Right renal pelvis (tissue), 4 donors: ENCODE measurements at regions not wholly inside any gene's neighbourhood (a gene's known extent, or its start where the extent isn't known, plus 50 kb on each side); places are given as distances from the start of the nearest gene placed in this dataset.
A peak's percentile ranks its signal among the peaks of the same experiment; 100 is the strongest.

Experiments
- DNase-seq, 4 donors: peaks; one replicate each; pipeline ENCODE4 v3.0.0-alpha.2; 2013; ENCODE audit warnings: low read depth in 4 of 4, low spot score in 3 of 4, missing footprints in 1 of 4

- DNase-seq: no peak
Observed at GRCh38 chr3:31004025-31004678, 109.7 kb upstream of the GADL1 start.

GRCh38 chr3:31008994-31009393, 114.5 kb upstream of the GADL1 start:
- DNase-seq: no peak

- DNase-seq: no peak
Observed at GRCh38 chr3:31009881-31010280, 115.4 kb upstream of the GADL1 start.

GRCh38 chr3:31010491-31010890, 116.0 kb upstream of the GADL1 start:
- DNase-seq: no peak

GRCh38 chr3:31011380-31011779, 116.9 kb upstream of the GADL1 start:
- no peak for DNase-seq

- no peak for DNase-seq
Observed at GRCh38 chr3:31013090-31013489, 118.6 kb upstream of the GADL1 start.

- no peak for DNase-seq
Observed at GRCh38 chr3:31013843-31014242, 119.4 kb upstream of the GADL1 start.

GRCh38 chr3:31014317-31015040, 120.0 kb upstream of the GADL1 start:
- DNase-seq: no peak

- DNase-seq: no peak
Observed at GRCh38 chr3:31016196-31016595, 121.7 kb upstream of the GADL1 start.

GRCh38 chr3:31022716-31023115, 128.3 kb upstream of the GADL1 start:
- no peak for DNase-seq

GRCh38 chr3:31025541-31025940, 131.1 kb upstream of the GADL1 start:
- no peak for DNase-seq

- DNase-seq: no peak
Observed at GRCh38 chr3:31027191-31027761, 132.8 kb upstream of the GADL1 start.

GRCh38 chr3:31027914-31028313, 133.5 kb upstream of the GADL1 start:
- no peak for DNase-seq

GRCh38 chr3:31028766-31029165, 134.3 kb upstream of the GADL1 start:
- DNase-seq: no peak

GRCh38 chr3:31029706-31030105, 135.2 kb upstream of the GADL1 start:
- DNase-seq: peak in 1 of 4 donors; percentile 10

GRCh38 chr3:31035681-31036080, 141.2 kb upstream of the GADL1 start:
- DNase-seq: no peak

GRCh38 chr3:31038086-31038739, 143.8 kb upstream of the GADL1 start:
- no peak for DNase-seq

GRCh38 chr3:31039145-31039544, 144.7 kb upstream of the GADL1 start:
- DNase-seq: no peak

GRCh38 chr3:31041161-31041978, 146.9 kb upstream of the GADL1 start:
- peak in 1 of 4 donors; percentile 40 for DNase-seq

GRCh38 chr3:31043184-31043819, 148.8 kb upstream of the GADL1 start:
- no peak for DNase-seq
